HG03442 (cell line): ENCODE measurements at regions not wholly inside any gene's neighbourhood (a gene's known extent, or its start where the extent isn't known, plus 50 kb on each side); places are given as distances from the start of the nearest gene placed in this dataset.
"Not testable (repeated sequence)": the region's sequence is repeated elsewhere in the genome, so short reads cannot be mapped to it uniquely, and the experiment has no call there.

Source experiments
- ATAC-seq: cut with Tn5 transposase; IDR thresholded peaks from one replicate; pipeline ENCODE4 v1.9.1; 2021; ENCODE audit warnings: mild to moderate bottlenecking, moderate library complexity; ENCODE audit not compliant: unreplicated experiment

- ATAC-seq, result no peak
Observed at GRCh38 chrX:129361576-129361975, 161.7 kb downstream of the SMARCA1 start.

GRCh38 chrX:129360175-129360574 is 163.1 kb downstream of the SMARCA1 start:
- ATAC-seq, result peak; percentile 92

GRCh38 chrX:129359269-129359668 is 164.0 kb downstream of the SMARCA1 start:
- no peak for ATAC-seq

- not testable (repeated sequence) for ATAC-seq
Observed at GRCh38 chrX:129357428-129357827, 165.9 kb downstream of the SMARCA1 start.

- no peak for ATAC-seq
Observed at GRCh38 chrX:129347291-129347690, 176.0 kb downstream of the SMARCA1 start.

GRCh38 chrX:129346574-129346973 is 176.7 kb downstream of the SMARCA1 start:
- ATAC-seq, result no peak

GRCh38 chrX:129337264-129337663 is 186.0 kb downstream of the SMARCA1 start:
- ATAC-seq, result not testable (repeated sequence)

GRCh38 chrX:129323115-129323514 is 200.2 kb downstream of the SMARCA1 start:
- no peak for ATAC-seq

GRCh38 chrX:129318375-129318774 is 204.9 kb downstream of the SMARCA1 start:
- ATAC-seq, result no peak

- no peak for ATAC-seq
Observed at GRCh38 chrX:129316461-129316860, 206.8 kb downstream of the SMARCA1 start.

- no peak for ATAC-seq
Observed at GRCh38 chrX:129310000-129310399, 213.3 kb downstream of the SMARCA1 start.

- no peak for ATAC-seq
Observed at GRCh38 chrX:129262912-129263311, 260.4 kb downstream of the SMARCA1 start.

GRCh38 chrX:129255516-129255915 is 267.8 kb downstream of the SMARCA1 start:
- ATAC-seq, result not testable (repeated sequence)

- ATAC-seq, result no peak
Observed at GRCh38 chrX:129249563-129249962, 273.7 kb downstream of the SMARCA1 start.

GRCh38 chrX:129247642-129248041 is 275.6 kb downstream of the SMARCA1 start:
- ATAC-seq, result no peak

GRCh38 chrX:129239371-129239770 is 283.9 kb downstream of the SMARCA1 start:
- ATAC-seq, result no peak

- ATAC-seq, result no peak
Observed at GRCh38 chrX:129238011-129238410, 285.3 kb downstream of the SMARCA1 start.

GRCh38 chrX:129235903-129236302 is 287.4 kb downstream of the SMARCA1 start:
- ATAC-seq, result no peak

- ATAC-seq, result no peak
Observed at GRCh38 chrX:129233786-129234185, 289.5 kb downstream of the SMARCA1 start.

- no peak for ATAC-seq
Observed at GRCh38 chrX:129230850-129231512, 292.3 kb downstream of the SMARCA1 start.

- no peak for ATAC-seq
Observed at GRCh38 chrX:129230168-129230567, 293.1 kb downstream of the SMARCA1 start.

- ATAC-seq, result no peak
Observed at GRCh38 chrX:129227366-129227765, 295.9 kb downstream of the SMARCA1 start.

GRCh38 chrX:129193357-129193756 is 329.9 kb downstream of the SMARCA1 start:
- ATAC-seq, result no peak
